K562 (cell line): ENCODE measurements at regions not wholly inside any gene's neighbourhood (a gene's known extent, or its start where the extent isn't known, plus 50 kb on each side); places are given as distances from the start of the nearest gene placed in this dataset.

ENCODE experiments used
- ATAC-seq: fragments of 200-7000 bp; cut with Tn5 transposase; 3 replicates; pipeline ENCODE4 v1.9.1; 2020; ENCODE audit warnings: moderate library complexity
- BruUV-seq: library from RNA; stranded (reverse); fragments of 400-500 nt; replicated peaks from 2 replicates; lab custom pipeline; 2021; lab: Mats Ljungman, UMichigan
- CTCF ChIA-PET: fragments of 300-600 bp; formaldehyde crosslinking; extraction: SDS; loops from one replicate; lab custom pipeline; 2021; ENCODE audit warnings: low intra/inter-chr PET ratio; lab: Yijun Ruan, JAX
- POLR2A ChIA-PET: fragments of 300-600, 350-650 bp; sonication (Branson Sonifier 250); formaldehyde crosslinking; extraction: SDS; loops from one replicate; lab custom pipeline; 2021; ENCODE audit warnings: antibody characterized with exemption, inconsistent platforms; lab: Yijun Ruan, JAX
- DNase-seq, 4 experiments: peaks; one replicate each; pipeline versions ENCODE4 v3.0.0 to v3.0.0-alpha.2; 2011 to 2018; ENCODE audit warnings: low spot score in 3 of 4, mixed read lengths in 3 of 4; ENCODE audit errors: extremely low read depth in 1 of 4
- FAIRE-seq: peaks from 2 replicates; lab custom pipeline; 2011; peaks lifted over from hg19 to GRCh38; lab: Jason Lieb, UNC
- H2AFZ ChIP-seq: 2 replicates; pipeline ENCODE4 v1.6.0; 2011; ENCODE audit warnings: low read depth, low read length, control low read depth, inconsistent platforms
- H3K27ac ChIP-seq: fragments of 200-600 bp; 3 replicates; pipeline ENCODE4 v1.8.0; 2011; ENCODE audit warnings: low read depth, mild to moderate bottlenecking, control low read depth, inconsistent platforms, low read length, moderate library complexity, mixed read lengths; ENCODE audit errors: extremely low read depth
- H3K27me3 ChIP-seq, 2 experiments: fragments of 300-600 bp in 1 of 2; 2 replicates in 1 of 2; 3 replicates in 1 of 2; pipeline versions ENCODE4 v1.6.0 to v1.8.0; 2011; ENCODE audit warnings: inconsistent platforms in 2 of 2, low read length in 2 of 2, mild to moderate bottlenecking in 1 of 2, mixed read lengths in 1 of 2, moderate library complexity in 1 of 2; ENCODE audit not compliant: control insufficient read depth in 2 of 2, insufficient read depth in 2 of 2
- H3K36me3 ChIP-seq: fragments of 300-600 bp; 3 replicates; pipeline ENCODE4 v1.8.0; 2011; ENCODE audit warnings: mild to moderate bottlenecking, low read length, inconsistent platforms; ENCODE audit not compliant: control insufficient read depth, insufficient read depth
- H3K4me1 ChIP-seq, 2 experiments: fragments of 200-600 bp in 1 of 2; replicated peaks in 1 of 2; 2 replicates in 1 of 2; 3 replicates in 1 of 2; pipeline versions ENCODE4 v1.5.1 to v1.8.0; 2011; ENCODE audit warnings: inconsistent platforms in 2 of 2, low read length in 2 of 2, mild to moderate bottlenecking in 1 of 2, mixed read lengths in 1 of 2, moderate library complexity in 1 of 2; ENCODE audit not compliant: control insufficient read depth in 2 of 2, insufficient read depth in 2 of 2
- H3K4me2 ChIP-seq: 2 replicates; pipeline ENCODE4 v1.6.1; 2011; ENCODE audit warnings: low read length, control low read depth, inconsistent platforms, mixed read lengths; ENCODE audit not compliant: insufficient read depth
- H3K4me3 ChIP-seq: fragments of 200-600 bp; sonication (generic), shearing (Covaris generic); 2 replicates; pipeline ENCODE4 v1.5.1; 2016; ENCODE audit warnings: control low read depth, inconsistent platforms
- H3K79me2 ChIP-seq: fragments of 200-600 bp; 3 replicates; pipeline ENCODE4 v1.8.0; 2011; ENCODE audit warnings: low read length, inconsistent platforms; ENCODE audit not compliant: control insufficient read depth, insufficient read depth
- H3K9ac ChIP-seq, 2 experiments: 2 replicates each; pipeline versions ENCODE4 v1.6.0 to v1.6.1; 2011; ENCODE audit warnings: low read depth in 2 of 2, low read length in 2 of 2, control low read depth in 1 of 2, inconsistent platforms in 1 of 2, mild to moderate bottlenecking in 1 of 2, mixed read lengths in 1 of 2; ENCODE audit not compliant: insufficient read depth in 1 of 2
- H3K9me1 ChIP-seq: one replicate; pipeline ENCODE4 v1.6.0; 2011; ENCODE audit warnings: inconsistent platforms, mild to moderate bottlenecking, low read length, moderate library complexity; ENCODE audit not compliant: control insufficient read depth, insufficient read depth
- H3K9me3 ChIP-seq: replicated peaks from 2 replicates; pipeline ENCODE4 v1.5.1; 2011; ENCODE audit warnings: low read depth, low read length, inconsistent platforms; ENCODE audit not compliant: control insufficient read depth, insufficient read depth
- H4K20me1 ChIP-seq: replicated peaks from 2 replicates; pipeline ENCODE4 v1.6.1; 2011; ENCODE audit warnings: low read length, inconsistent platforms, mixed read lengths; ENCODE audit not compliant: control insufficient read depth, insufficient read depth
- HCFC1 ChIP-seq: IDR thresholded peaks from 2 replicates; pipeline ENCODE4 v1.6.1; 2012; ENCODE audit warnings: low read depth, low read length, improper control_type of control experiment
- HDGF ChIP-seq: fragments of 450-650 bp; IDR thresholded peaks from 2 replicates; pipeline ENCODE4 v1.6.1; 2016
- MAFK ChIP-seq: IDR thresholded peaks from 2 replicates; pipeline ENCODE4 v1.6.1; 2011; ENCODE audit warnings: low read length, improper control_type of control experiment
- ZNF197 ChIP-seq: fragments of 200-800 bp; sonication (Bioruptor generic); IDR thresholded peaks from 2 replicates; pipeline ENCODE4 v1.6.1; 2016; ENCODE audit warnings: low read depth, missing genetic modification characterization, missing compliant biosample characterization
- WGBS: fragments of 100-300 bp; shearing (Covaris generic); methylation state at CpG from one replicate; pipeline ENCODE4 v1.1.6; 2016; ENCODE audit warnings: low coverage, mixed read lengths; ENCODE audit not compliant: insufficient coverage; ENCODE audit errors: missing lambda C conversion rate; 5-methylcytosine and 5-hydroxymethylcytosine counted together
- in situ Hi-C: fragments of 300-500 bp; cut with MboI; formaldehyde crosslinking; loops from 4 replicates; pipeline ENCODE4 v1.15.0; 2018; ENCODE audit warnings: inconsistent platforms, mixed read lengths
- intact Hi-C: fragments of 100-400 bp; cut with micrococcal nuclease; formaldehyde crosslinking; loops from 2 replicates; pipeline ENCODE4 v1.14.2; 2022
- TF ChIP-seq, protein P1 (sequence below): fragments of 250-450 bp; sonication (Bioruptor Pico); IDR thresholded peaks from 2 replicates; pipeline ENCODE4 v1.6.1; 2021; ENCODE audit warnings: mild to moderate bottlenecking
- TF ChIP-seq, protein P2 (sequence below): fragments of 450-650 bp; IDR thresholded peaks from 2 replicates; pipeline ENCODE4 v1.6.1; 2016; ENCODE audit warnings: mild to moderate bottlenecking
- TF ChIP-seq, protein P3 (sequence below): fragments of 450-650 bp; IDR thresholded peaks from 2 replicates; pipeline ENCODE4 v1.6.1; 2016; ENCODE audit warnings: missing biosample characterization, missing genetic modification characterization

DNA sequence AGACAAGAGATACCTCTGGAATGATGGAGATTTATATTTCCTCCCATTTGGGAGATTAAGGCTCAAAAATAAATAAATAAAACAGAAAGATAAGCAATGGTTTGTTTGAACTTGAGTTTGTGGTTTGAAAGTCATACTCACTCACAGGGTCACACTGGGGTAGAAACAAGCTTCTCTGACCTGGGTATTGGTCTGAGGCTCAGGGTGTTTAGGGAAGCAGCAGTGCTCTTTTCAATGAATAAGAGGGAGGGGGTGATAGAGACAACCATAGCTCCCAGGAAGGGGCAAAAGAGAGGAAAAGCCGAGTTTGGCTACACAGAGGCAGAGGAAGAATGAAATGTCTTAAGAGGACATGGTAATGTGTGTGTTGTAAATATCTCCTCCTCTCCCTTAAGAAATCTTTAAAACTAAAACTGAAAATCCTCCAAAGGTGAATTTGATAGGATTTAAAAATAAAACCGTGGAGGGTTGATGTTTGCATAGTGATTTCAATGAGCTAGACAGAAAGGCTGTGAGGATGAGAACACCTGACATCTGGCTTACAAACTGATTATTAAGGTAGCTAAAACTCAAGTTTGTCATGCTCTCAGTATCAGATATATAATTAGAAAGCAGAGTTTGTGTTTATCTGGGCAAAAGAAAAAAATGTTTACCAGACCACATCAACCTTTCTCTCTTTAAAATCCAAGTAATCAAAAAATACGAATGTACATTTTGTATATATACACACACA, 159.9 kb upstream of the TMEFF2 start:
- WGBS = 4% methylated on average over 3 of the region's 3 CpGs
- DNase-seq = no peak
- Histone ChIP-seq H3K9me1 (no peaks in the 10 kb centered on the region), H3K4me2 (no peak overlapping the region), H3K36me3 (no peaks in the 10 kb centered on the region), H4K20me1 (no peaks in the 10 kb centered on the region), H3K9ac (no peak overlapping the region), H3K27ac (no peak overlapping the region), H3K4me1 (no peaks in the 10 kb centered on the region), H3K4me3 (no peak overlapping the region), H3K79me2 (no peaks in the 10 kb centered on the region), H2AFZ (no peak overlapping the region), H3K27me3 (no peaks in the 10 kb centered on the region), H3K9me3 (no peaks in the 10 kb centered on the region)
- TF ChIP-seq ZNF197 (CRISPR knock-in tag) (no peak), HCFC1 (no peak), HDGF (no peak), MAFK (no peak)
- TF ChIP-seq, protein P1, sequence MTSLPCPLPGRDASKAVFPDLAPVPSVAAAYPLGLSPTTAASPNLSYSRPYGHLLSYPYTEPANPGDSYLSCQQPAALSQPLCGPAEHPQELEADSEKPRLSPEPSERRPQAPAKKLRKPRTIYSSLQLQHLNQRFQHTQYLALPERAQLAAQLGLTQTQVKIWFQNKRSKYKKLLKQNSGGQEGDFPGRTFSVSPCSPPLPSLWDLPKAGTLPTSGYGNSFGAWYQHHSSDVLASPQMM (CRISPR knock-in tag) = no peak
- TF ChIP-seq, protein P2, sequence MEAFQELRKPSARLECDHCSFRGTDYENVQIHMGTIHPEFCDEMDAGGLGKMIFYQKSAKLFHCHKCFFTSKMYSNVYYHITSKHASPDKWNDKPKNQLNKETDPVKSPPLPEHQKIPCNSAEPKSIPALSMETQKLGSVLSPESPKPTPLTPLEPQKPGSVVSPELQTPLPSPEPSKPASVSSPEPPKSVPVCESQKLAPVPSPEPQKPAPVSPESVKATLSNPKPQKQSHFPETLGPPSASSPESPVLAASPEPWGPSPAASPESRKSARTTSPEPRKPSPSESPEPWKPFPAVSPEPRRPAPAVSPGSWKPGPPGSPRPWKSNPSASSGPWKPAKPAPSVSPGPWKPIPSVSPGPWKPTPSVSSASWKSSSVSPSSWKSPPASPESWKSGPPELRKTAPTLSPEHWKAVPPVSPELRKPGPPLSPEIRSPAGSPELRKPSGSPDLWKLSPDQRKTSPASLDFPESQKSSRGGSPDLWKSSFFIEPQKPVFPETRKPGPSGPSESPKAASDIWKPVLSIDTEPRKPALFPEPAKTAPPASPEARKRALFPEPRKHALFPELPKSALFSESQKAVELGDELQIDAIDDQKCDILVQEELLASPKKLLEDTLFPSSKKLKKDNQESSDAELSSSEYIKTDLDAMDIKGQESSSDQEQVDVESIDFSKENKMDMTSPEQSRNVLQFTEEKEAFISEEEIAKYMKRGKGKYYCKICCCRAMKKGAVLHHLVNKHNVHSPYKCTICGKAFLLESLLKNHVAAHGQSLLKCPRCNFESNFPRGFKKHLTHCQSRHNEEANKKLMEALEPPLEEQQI = no peak
- TF ChIP-seq, protein P3, sequence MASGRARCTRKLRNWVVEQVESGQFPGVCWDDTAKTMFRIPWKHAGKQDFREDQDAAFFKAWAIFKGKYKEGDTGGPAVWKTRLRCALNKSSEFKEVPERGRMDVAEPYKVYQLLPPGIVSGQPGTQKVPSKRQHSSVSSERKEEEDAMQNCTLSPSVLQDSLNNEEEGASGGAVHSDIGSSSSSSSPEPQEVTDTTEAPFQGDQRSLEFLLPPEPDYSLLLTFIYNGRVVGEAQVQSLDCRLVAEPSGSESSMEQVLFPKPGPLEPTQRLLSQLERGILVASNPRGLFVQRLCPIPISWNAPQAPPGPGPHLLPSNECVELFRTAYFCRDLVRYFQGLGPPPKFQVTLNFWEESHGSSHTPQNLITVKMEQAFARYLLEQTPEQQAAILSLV (tag) = no peak
- ChIA-PET CTCF (no interaction called here), POLR2A (no interaction called here)
- no TSS peak for BruUV-seq
- no peak for FAIRE-seq
- intact Hi-C loops (no loop called here), in situ Hi-C loops (no loop called here)
- ATAC-seq = no peak
